Activated T-helper 17 cell treated with anti-CD3 and anti-CD28 coated beads, Interleukin-2, amount 50 U/mL, for 72 hours (primary cell): ENCODE measurements at regions not wholly inside any gene's neighbourhood (a gene's known extent, or its start where the extent isn't known, plus 50 kb on each side); places are given as distances from the start of the nearest gene placed in this dataset.

Experiments
- ATAC-seq: fragments of 150-1000 bp; cut with Tn5 transposase; replicated peaks from 2 replicates; pipeline ENCODE4 v1.10.0; 2021; ENCODE audit warnings: mild to moderate bottlenecking, moderate library complexity
- H3K27ac Mint-ChIP-seq: one replicate; pipeline ENCODE4 v1.8.0; 2022; ENCODE audit warnings: mixed read lengths
- H3K27me3 Mint-ChIP-seq: one replicate; pipeline ENCODE4 v1.8.0; 2022; ENCODE audit warnings: mixed read lengths
- H3K36me3 Mint-ChIP-seq: one replicate; pipeline ENCODE4 v1.8.0; 2022; ENCODE audit warnings: low read depth, mild to moderate bottlenecking, mixed read lengths
- H3K4me1 Mint-ChIP-seq: one replicate; pipeline ENCODE4 v1.8.0; 2022; ENCODE audit warnings: mixed read lengths
- H3K4me3 Mint-ChIP-seq: one replicate; pipeline ENCODE4 v1.8.0; 2022; ENCODE audit warnings: mild to moderate bottlenecking, mixed read lengths
- H3K9me3 Mint-ChIP-seq: one replicate; pipeline ENCODE4 v1.8.0; 2022; ENCODE audit warnings: mixed read lengths

- no peak overlapping the region for H3K4me3 Mint-ChIP-seq
- peaks cover 8% of the 10 kb centered on the region for H3K9me3 Mint-ChIP-seq
- no peak overlapping the region for H3K27ac Mint-ChIP-seq
- H3K27me3 Mint-ChIP-seq, result no peaks in the 10 kb centered on the region
- ATAC-seq, result no peak
- no peaks in the 10 kb centered on the region for H3K36me3 Mint-ChIP-seq
- no peaks in the 10 kb centered on the region for H3K4me1 Mint-ChIP-seq
Measured at GRCh38 chr7:119377861-119378260, 895.1 kb upstream of the KCND2 start.

GRCh38 chr7:119382726-119383125 is 890.2 kb upstream of the KCND2 start:
- Mint-ChIP-seq H3K4me1 (no peaks in the 10 kb centered on the region), H3K4me3 (no peak overlapping the region), H3K9me3 (peaks cover 11% of the 10 kb centered on the region), H3K36me3 (no peaks in the 10 kb centered on the region), H3K27ac (no peak overlapping the region), H3K27me3 (no peaks in the 10 kb centered on the region)
- no peak for ATAC-seq

- Mint-ChIP-seq H3K9me3 (peaks cover 3% of the 10 kb centered on the region), H3K4me3 (no peak overlapping the region), H3K27ac (no peak overlapping the region)
Measured at GRCh38 chr7:119395024-119395423, 878.0 kb upstream of the KCND2 start.

GRCh38 chr7:119397156-119397555 is 875.8 kb upstream of the KCND2 start:
- Mint-ChIP-seq H3K4me3 (no peak overlapping the region), H3K9me3 (no peaks in the 10 kb centered on the region), H3K36me3 (no peaks in the 10 kb centered on the region), H3K4me1 (no peaks in the 10 kb centered on the region), H3K27me3 (no peaks in the 10 kb centered on the region), H3K27ac (no peak overlapping the region)
- ATAC-seq, result no peak

More at GRCh38 chr7:119395024-119395423, 878.0 kb upstream of the KCND2 start:
- Mint-ChIP-seq H3K4me1 (no peaks in the 10 kb centered on the region), H3K36me3 (no peaks in the 10 kb centered on the region), H3K27me3 (no peaks in the 10 kb centered on the region)
- ATAC-seq, result no peak

GRCh38 chr7:119408596-119408995 is 864.4 kb upstream of the KCND2 start:
- H3K4me1 Mint-ChIP-seq, result no peaks in the 10 kb centered on the region
- H3K27ac Mint-ChIP-seq, result no peak overlapping the region
- no peaks in the 10 kb centered on the region for H3K9me3 Mint-ChIP-seq
- no peaks in the 10 kb centered on the region for H3K27me3 Mint-ChIP-seq
- no peak for ATAC-seq
- H3K36me3 Mint-ChIP-seq, result no peaks in the 10 kb centered on the region
- no peak overlapping the region for H3K4me3 Mint-ChIP-seq

GRCh38 chr7:119413314-119413805 is 859.6 kb upstream of the KCND2 start:
- Mint-ChIP-seq H3K4me3 (no peak overlapping the region), H3K36me3 (no peaks in the 10 kb centered on the region), H3K4me1 (no peaks in the 10 kb centered on the region), H3K9me3 (peaks cover 6% of the 10 kb centered on the region), H3K27me3 (no peaks in the 10 kb centered on the region), H3K27ac (no peak overlapping the region)
- no peak for ATAC-seq

GRCh38 chr7:119415682-119416081 is 857.3 kb upstream of the KCND2 start:
- H3K4me1 Mint-ChIP-seq, result no peaks in the 10 kb centered on the region
- no peaks in the 10 kb centered on the region for H3K36me3 Mint-ChIP-seq
- no peak overlapping the region for H3K4me3 Mint-ChIP-seq
- peaks cover 6% of the 10 kb centered on the region for H3K9me3 Mint-ChIP-seq
- no peaks in the 10 kb centered on the region for H3K27me3 Mint-ChIP-seq
- ATAC-seq, result no peak
- no peak overlapping the region for H3K27ac Mint-ChIP-seq

- Mint-ChIP-seq H3K27me3 (no peaks in the 10 kb centered on the region), H3K36me3 (no peaks in the 10 kb centered on the region), H3K4me3 (no peak overlapping the region), H3K27ac (no peak overlapping the region), H3K4me1 (no peaks in the 10 kb centered on the region), H3K9me3 (peaks cover 9% of the 10 kb centered on the region)
- ATAC-seq, result no peak
Measured at GRCh38 chr7:119421657-119422056, 851.3 kb upstream of the KCND2 start.

- H3K36me3 Mint-ChIP-seq, result no peaks in the 10 kb centered on the region
- H3K4me3 Mint-ChIP-seq, result no peak overlapping the region
- H3K27ac Mint-ChIP-seq, result no peak overlapping the region
- H3K9me3 Mint-ChIP-seq, result peaks cover 4% of the 10 kb centered on the region
- H3K4me1 Mint-ChIP-seq, result no peaks in the 10 kb centered on the region
- no peak for ATAC-seq
- no peaks in the 10 kb centered on the region for H3K27me3 Mint-ChIP-seq
Measured at GRCh38 chr7:119436882-119437281, 836.1 kb upstream of the KCND2 start.

GRCh38 chr7:119438315-119438714 is 834.7 kb upstream of the KCND2 start:
- H3K27ac Mint-ChIP-seq, result no peak overlapping the region
- H3K4me3 Mint-ChIP-seq, result no peak overlapping the region
- H3K9me3 Mint-ChIP-seq, result peaks cover 4% of the 10 kb centered on the region
- H3K4me1 Mint-ChIP-seq, result no peaks in the 10 kb centered on the region
- H3K36me3 Mint-ChIP-seq, result no peaks in the 10 kb centered on the region
- H3K27me3 Mint-ChIP-seq, result no peaks in the 10 kb centered on the region
- no peak for ATAC-seq

- no peak for ATAC-seq
- Mint-ChIP-seq H3K9me3 (peaks cover 7% of the 10 kb centered on the region), H3K4me3 (no peak overlapping the region), H3K27me3 (no peaks in the 10 kb centered on the region), H3K4me1 (no peaks in the 10 kb centered on the region), H3K36me3 (no peaks in the 10 kb centered on the region), H3K27ac (no peak overlapping the region)
Measured at GRCh38 chr7:119439192-119439591, 833.8 kb upstream of the KCND2 start.

- H3K36me3 Mint-ChIP-seq, result no peaks in the 10 kb centered on the region
- no peak for ATAC-seq
- H3K4me3 Mint-ChIP-seq, result no peak overlapping the region
- H3K27ac Mint-ChIP-seq, result no peak overlapping the region
- no peaks in the 10 kb centered on the region for H3K4me1 Mint-ChIP-seq
- no peaks in the 10 kb centered on the region for H3K27me3 Mint-ChIP-seq
- H3K9me3 Mint-ChIP-seq, result peaks cover 23% of the 10 kb centered on the region
Measured at GRCh38 chr7:119452401-119452800, 820.6 kb upstream of the KCND2 start.

- H3K27me3 Mint-ChIP-seq, result no peaks in the 10 kb centered on the region
- H3K4me1 Mint-ChIP-seq, result no peaks in the 10 kb centered on the region
- H3K36me3 Mint-ChIP-seq, result no peaks in the 10 kb centered on the region
- H3K4me3 Mint-ChIP-seq, result no peak overlapping the region
- H3K27ac Mint-ChIP-seq, result no peak overlapping the region
- no peaks in the 10 kb centered on the region for H3K9me3 Mint-ChIP-seq
- ATAC-seq, result no peak
Measured at GRCh38 chr7:119465798-119466305, 807.1 kb upstream of the KCND2 start.

GRCh38 chr7:119472408-119473038 is 800.5 kb upstream of the KCND2 start:
- Mint-ChIP-seq H3K27ac (no peak overlapping the region), H3K9me3 (peaks cover 8% of the 10 kb centered on the region), H3K27me3 (no peaks in the 10 kb centered on the region), H3K36me3 (no peaks in the 10 kb centered on the region), H3K4me1 (no peaks in the 10 kb centered on the region), H3K4me3 (no peak overlapping the region)
- no peak for ATAC-seq

GRCh38 chr7:119482209-119482608 is 790.8 kb upstream of the KCND2 start:
- Mint-ChIP-seq H3K9me3 (peaks cover 12% of the 10 kb centered on the region), H3K4me3 (no peak overlapping the region), H3K36me3 (no peaks in the 10 kb centered on the region), H3K4me1 (no peaks in the 10 kb centered on the region), H3K27me3 (no peaks in the 10 kb centered on the region), H3K27ac (no peak overlapping the region)
- ATAC-seq, result no peak
